GM04504 (cell line): ENCODE measurements at regions not wholly inside any gene's neighbourhood (a gene's known extent, or its start where the extent isn't known, plus 50 kb on each side); places are given as distances from the start of the nearest gene placed in this dataset.
"Not testable (repeated sequence)": the region's sequence is repeated elsewhere in the genome, so short reads cannot be mapped to it uniquely, and the experiment has no call there.

Experiments
- DNase-seq: peaks from one replicate; pipeline ENCODE4 v3.0.0-alpha.2; 2012; ENCODE audit warnings: low read depth

DNA sequence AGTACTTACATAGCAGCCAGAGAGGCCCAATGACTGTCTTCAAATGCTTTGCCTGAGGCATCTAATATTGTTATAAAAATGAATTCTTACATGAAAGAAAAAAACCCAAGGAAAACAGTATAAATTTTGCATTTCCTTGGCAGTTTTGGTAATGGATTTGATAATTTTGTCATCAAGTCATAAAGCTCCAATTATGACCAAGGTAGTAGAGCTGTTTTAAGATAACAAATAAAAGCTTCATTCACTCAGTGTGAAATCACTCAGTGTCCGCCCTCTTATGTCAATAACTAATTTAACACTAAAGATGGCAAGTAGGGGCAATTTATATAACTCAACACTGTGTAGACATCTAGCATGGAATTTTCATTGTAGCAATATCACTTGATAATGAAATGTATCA lies 193.9 kb downstream of the ANKRD7 start:
- no peak for DNase-seq

DNA sequence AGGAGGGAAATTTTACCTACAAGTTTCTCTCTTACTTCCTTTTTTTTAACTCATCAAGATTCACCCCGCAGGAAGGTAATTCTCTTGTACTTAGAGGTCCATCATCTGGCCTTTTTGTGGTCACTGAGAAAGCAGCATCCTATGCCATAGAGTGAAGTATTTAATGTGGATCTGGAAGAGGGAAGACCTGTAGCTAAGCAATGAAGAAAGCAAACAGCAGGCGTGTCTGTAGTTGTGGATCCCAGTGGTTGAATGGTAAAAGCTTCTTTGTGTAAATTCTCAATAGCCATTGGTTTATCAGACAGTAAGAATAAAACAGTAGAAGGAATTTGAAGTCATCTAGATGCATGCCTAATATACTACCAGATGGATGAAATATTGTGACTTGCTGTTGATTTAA lies 196.4 kb downstream of the ANKRD7 start:
- no peak for DNase-seq

DNA sequence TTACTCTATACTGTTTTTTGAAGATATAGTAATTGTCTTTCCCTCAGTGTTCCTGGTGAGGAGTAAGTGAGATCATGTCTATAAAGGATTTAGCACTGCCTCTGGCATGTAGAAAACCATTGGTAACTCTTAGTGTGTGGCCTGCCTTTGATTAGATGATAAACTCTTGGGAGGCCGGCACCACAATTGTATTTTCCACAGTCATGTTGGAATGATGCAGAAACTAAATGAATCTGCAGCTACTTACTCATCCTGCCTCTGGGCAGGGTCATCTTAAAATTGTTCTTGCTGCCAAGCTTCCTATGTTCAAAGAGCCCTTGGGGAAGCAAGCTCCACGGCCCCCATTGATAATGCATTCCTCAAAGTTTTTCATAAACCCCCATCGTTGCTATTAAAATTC lies 204.6 kb downstream of the ANKRD7 start:
- DNase-seq: no peak

- DNase-seq: no peak
Measured at GRCh38 chr7:118436663-118437062, 212.2 kb downstream of the ANKRD7 start.

DNA sequence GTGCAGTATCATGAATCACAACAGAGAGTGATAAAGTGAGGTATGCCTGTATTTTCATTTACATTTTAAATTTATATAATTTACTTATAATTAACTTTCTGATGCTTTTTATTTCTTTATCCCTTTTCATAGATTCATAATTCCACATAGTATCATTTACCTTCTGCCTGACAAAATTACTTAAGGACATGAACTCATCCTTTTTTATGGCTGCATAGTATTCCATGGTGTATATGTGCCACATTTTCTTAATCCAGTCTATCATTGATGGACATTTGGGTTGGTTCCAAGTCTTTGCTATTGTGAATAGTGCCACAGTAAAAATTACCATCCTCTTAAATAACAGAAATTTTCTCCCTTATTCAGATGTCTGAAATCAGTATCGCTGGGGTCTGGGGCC lies 224.5 kb downstream of the ANKRD7 start:
- DNase-seq: not testable (repeated sequence)

DNA sequence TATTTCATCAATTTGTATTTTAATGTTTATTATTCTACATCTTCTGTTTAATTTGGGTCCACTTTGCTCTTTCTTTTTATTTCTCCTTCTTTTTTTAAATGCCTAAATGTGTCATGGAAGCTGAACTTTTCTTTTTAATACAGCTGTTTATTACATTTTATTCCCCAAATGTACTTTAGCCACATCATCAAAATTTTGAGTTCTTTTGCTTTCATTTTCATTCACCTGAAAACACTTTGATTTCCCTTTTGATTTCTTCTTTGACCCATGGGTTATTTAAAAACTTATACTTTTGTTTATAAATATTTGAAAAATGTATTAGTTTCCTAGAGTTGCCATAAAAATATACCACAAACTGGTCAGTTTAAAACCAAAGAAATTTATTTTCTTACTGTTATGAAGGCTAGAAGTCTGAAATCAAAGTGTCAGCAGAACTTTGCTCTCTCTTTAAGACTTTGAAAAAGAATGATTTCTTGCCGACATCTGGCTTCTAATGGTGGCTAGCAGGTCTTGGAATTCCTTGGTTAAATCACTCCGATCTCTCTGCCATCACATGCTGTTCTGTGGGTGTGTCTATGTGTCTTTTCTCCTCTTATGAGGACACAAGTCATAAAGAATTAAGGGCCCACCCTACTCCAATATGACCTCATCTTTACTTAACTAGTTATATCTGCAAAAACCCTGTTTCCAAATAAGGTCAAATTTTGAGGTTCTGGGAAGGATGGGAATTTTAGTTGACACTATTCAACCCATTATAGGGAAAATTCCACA lies 225.5 kb downstream of the ANKRD7 start:
- DNase-seq: no peak

DNA sequence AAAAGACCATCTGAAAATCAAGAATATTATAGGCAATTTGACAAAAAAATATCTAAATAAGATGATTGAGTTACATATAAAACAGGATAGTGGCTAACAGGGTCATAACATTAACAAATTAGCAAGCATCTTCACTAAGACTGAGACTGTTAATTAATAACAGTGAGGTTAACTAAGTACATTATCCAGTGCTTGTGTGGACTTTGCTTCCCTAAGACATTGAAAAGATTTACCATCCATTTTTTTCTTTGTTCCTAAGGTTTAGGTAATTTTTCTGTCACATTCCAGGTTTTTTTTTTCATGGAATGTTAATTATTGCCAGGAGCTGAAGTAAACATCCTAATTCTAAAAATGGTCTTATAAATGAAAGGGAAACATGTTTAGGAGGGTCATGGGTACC lies 227.6 kb downstream of the ANKRD7 start:
- DNase-seq: no peak

DNA sequence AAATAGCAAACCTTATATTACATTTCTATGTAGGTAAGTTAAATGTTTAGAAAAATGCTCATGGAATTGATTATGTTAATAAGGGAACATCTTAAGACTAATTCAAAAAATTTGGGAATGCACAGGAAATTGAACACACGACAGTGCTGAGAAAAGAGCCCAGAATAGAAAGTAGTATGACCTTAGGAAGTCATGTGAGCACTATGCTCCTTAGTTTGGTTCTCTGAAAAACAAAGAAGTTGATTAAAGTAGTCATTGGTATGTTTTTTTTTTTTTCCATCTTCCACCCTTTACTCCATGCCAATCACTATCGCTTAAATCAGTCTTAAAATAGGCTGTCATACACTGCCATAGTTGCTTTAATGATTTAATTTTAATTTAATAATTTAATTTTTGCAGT lies 242.9 kb downstream of the ANKRD7 start:
- DNase-seq: no peak

GRCh38 chr7:118472581-118472980 lies 248.1 kb downstream of the ANKRD7 start:
- DNase-seq: no peak

GRCh38 chr7:118473271-118473670 lies 248.8 kb downstream of the ANKRD7 start:
- DNase-seq: no peak

- no peak for DNase-seq
Measured at GRCh38 chr7:118476036-118476435, 251.5 kb downstream of the ANKRD7 start.

- DNase-seq: no peak
Measured at GRCh38 chr7:118477036-118477435, 252.5 kb downstream of the ANKRD7 start.

DNA sequence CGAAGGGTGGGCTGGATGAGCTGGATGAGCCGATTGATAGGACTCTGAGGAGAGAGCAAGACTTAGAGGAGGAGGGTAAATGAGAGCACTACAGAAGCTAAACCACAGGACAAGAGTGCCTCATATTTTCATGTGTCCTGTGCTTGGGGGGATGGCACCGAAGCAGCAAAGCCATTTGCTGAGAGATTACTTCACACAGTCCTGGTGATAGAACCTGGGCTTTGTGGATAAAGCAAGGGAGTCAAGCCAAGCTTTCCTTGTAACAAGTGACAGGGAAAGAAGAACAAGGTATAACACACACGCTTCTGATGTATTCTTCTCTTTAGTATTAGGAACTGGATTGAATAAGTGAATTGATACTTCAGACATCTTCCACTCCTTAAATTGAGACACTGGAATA lies 253.7 kb downstream of the ANKRD7 start:
- DNase-seq: no peak

DNA sequence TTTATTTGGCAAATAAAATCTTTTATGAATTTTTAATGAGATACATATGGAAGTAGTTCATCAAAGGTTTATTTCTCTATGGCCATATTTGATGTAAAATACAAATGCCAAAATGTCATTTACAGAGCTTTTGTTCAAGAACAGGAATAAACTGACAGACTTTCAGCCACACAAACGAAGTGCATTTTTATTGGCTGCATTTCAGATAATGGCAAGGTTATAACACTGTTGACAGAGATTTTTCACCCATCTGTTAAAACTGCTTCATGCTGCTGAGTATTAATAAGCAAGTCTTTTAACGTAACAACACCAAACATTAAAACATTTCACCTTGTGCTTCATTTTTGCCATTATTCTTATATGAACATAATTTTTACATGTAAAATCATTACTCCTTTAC lies 254.4 kb downstream of the ANKRD7 start:
- DNase-seq: no peak

DNA sequence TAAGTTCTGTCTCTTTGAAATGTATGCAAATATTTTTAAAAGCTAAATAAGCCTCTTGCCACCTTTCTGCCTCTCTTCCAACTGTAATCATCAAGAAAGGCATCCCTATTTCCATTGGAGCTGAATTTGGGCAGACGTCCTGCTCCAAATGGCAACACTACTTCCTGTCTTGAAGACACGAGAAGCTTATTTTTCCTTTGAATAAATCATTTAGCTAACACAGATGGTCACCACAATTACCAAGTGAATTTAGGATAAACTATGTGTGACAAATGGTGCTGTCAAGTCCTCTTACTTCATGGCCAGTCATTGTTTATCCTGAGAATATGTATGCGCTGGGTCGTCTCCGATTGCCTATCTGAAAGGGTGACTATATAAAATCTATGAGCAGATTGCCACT lies 268.0 kb downstream of the ANKRD7 start:
- DNase-seq: no peak

DNA sequence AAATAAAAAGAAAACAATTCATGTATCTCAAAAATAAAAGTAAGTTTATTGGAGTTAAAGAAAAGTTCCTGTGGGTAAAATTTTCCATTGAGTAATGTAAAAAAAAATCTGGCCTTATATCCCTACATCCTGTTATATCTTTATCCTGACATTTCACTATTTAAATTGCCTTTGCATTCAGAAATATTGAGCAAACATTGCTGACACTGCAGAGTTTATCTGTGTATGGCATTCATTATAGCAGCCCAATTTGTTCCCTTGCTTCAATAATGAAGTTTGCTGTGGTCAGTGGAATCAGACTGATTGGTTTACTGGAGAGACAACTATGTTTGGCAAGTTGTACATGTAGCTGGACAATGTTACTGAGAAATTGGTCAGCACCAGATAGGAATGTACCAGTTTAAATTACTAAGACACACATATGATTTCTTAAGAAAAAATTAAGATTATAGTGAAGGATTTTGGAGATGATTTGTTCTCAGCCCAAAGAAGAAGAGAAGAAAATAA lies 271.7 kb downstream of the ANKRD7 start:
- DNase-seq: no peak

DNA sequence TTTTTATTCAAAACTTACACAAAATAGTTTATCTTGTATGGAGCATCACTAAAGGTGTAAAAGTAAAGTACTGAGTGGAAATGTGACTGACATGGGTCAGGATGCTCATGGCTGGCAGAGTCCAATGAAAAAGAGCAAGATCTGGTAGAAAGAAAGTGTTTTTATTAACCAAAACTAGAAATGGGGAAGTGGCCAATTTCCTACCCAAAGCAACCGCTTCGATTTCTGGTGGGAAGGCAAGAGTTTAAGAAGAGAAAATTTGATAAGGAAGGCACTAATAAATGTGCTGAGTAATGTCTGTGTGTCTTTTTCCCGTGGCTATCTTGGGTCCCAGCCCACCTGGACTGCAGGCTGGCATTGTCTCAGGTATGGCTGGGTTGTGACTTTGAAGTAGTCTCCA lies 277.7 kb downstream of the ANKRD7 start:
- no peak for DNase-seq

DNA sequence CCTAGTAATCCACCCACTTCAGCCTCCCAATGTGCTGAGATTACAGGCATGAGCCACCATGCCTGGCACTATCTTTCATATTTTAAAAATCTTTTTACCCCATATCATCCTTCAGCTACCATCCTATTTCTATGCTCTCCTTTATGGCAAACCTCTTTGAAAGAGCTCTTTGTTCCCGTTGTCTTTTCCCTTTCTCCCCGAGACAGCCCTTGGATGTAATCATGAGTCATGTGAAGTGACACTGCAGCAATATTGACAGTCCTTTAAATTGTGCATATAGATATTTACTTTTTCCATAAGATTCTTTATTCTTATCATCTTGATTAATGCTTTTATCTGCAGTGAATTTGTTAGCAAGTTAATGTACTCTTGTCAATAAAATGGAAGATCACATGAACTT lies 286.6 kb downstream of the ANKRD7 start:
- no peak for DNase-seq

GRCh38 chr7:118517275-118517674 lies 292.8 kb downstream of the ANKRD7 start:
- DNase-seq: no peak

- no peak for DNase-seq
Measured at GRCh38 chr7:118525020-118525419, 300.5 kb downstream of the ANKRD7 start.

DNA sequence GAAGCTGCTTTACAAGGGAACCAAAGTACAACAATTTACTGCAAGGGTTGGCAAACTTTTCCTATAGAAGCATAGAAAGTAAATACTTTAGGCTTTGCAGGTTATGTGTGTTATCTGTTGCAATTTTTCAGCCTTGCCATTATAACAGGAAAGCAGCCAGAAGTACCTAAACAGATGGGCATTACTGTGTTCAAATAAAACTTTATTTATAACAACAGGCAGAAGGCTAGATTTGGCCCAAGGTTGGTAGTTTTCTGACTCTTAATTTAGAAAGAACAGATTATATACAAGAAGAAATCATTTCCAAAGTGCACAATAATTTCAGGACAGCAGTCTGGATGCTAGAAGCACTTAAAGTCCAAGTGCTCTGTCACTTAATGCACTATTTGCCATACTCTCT lies 307.1 kb downstream of the ANKRD7 start:
- no peak for DNase-seq

DNA sequence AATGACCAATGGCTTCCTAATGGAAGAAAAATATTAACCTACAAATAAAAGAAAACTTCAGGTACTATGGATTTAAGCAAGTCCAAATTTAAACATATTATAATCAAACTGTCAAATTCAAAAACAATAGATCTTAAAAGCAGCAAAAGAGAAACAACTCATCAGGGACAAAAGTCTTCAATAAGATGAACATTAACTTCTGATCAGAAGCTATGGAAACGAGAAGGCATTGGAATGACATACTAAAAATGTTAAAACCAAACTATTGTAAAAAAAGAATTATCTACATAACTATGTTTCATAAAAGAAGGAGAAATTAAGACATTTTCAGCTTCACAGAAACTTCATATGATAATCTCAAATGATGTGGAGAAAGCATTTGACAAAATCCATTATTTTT lies 334.7 kb downstream of the ANKRD7 start:
- no peak for DNase-seq

- DNase-seq: no peak
Measured at GRCh38 chr7:118563311-118563710, 338.8 kb downstream of the ANKRD7 start.

DNA sequence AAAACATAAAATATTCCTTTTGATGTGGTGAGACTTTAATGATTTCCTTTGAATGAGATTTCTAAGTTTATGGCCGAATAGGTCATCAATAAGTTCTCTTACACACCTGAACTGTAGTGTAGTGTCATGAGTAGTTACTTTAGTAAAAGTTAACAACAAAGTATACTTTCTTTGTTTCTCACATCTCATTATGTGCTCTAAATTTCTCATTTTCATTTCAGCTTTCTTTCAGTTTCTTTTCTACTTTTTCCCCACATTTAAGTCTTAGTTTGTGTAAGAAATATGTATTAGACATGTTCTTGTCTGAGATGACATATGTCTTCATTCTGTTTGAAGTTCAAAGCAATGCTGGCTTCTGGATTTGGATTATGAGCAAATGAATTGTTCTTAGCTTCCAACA lies 348.1 kb downstream of the ANKRD7 start:
- no peak for DNase-seq
